HUES48 (cell line): ENCODE measurements at regions not wholly inside any gene's neighbourhood (a gene's known extent, or its start where the extent isn't known, plus 50 kb on each side); places are given as distances from the start of the nearest gene placed in this dataset.

Experiments used
- H3K27ac ChIP-seq: one replicate; pipeline ENCODE4 v1.7.0; 2013; ENCODE audit warnings: low read depth, low read length, inconsistent platforms
- H3K27me3 ChIP-seq: 2 replicates; pipeline ENCODE4 v1.6.1; 2013; ENCODE audit warnings: mild to moderate bottlenecking, low read length; ENCODE audit not compliant: control insufficient read depth, insufficient read depth
- H3K36me3 ChIP-seq: 2 replicates; pipeline ENCODE4 v1.6.1; 2013; ENCODE audit warnings: low read length; ENCODE audit not compliant: control insufficient read depth, insufficient read depth
- H3K4me1 ChIP-seq: 2 replicates; pipeline ENCODE4 v1.6.1; 2013; ENCODE audit warnings: mild to moderate bottlenecking, low read length; ENCODE audit not compliant: control insufficient read depth, insufficient read depth
- H3K4me3 ChIP-seq: 2 replicates; pipeline ENCODE4 v1.5.1; 2013; ENCODE audit warnings: mild to moderate bottlenecking, low read depth, low read length
- H3K9ac ChIP-seq: 2 replicates; pipeline ENCODE4 v1.6.1; 2013; ENCODE audit warnings: mild to moderate bottlenecking, low read depth, low read length, moderate library complexity
- H3K9me3 ChIP-seq: 2 replicates; pipeline ENCODE4 v1.6.1; 2013; ENCODE audit warnings: low read length; ENCODE audit not compliant: control insufficient read depth, insufficient read depth

DNA sequence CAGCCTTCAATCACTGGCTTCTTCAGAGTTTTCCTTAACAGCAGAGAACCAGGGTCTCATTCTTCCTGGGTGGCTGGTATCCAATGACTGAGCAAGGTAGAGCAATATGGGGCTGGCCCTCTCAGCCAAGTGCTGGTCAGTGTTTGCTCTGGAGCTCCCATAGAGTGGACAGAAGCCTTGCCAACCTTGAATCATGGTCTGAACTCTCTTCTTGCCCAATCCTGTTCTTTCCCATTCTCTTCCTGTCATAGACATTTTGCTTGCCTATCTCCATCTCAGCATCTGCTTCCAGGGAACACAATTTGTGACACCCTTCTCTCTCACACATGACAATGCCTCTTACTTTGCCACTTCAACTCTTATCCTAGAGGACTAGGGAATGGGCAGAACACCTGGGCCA, 245.6 kb upstream of the PEX5L start:
- H3K9me3 ChIP-seq, result no peaks in the 10 kb centered on the region
- H3K27me3 ChIP-seq, result no peaks in the 10 kb centered on the region
- no peak overlapping the region for H3K9ac ChIP-seq
- no peak overlapping the region for H3K27ac ChIP-seq
- H3K4me3 ChIP-seq, result no peak overlapping the region
- H3K4me1 ChIP-seq, result no peaks in the 10 kb centered on the region
- no peaks in the 10 kb centered on the region for H3K36me3 ChIP-seq

DNA sequence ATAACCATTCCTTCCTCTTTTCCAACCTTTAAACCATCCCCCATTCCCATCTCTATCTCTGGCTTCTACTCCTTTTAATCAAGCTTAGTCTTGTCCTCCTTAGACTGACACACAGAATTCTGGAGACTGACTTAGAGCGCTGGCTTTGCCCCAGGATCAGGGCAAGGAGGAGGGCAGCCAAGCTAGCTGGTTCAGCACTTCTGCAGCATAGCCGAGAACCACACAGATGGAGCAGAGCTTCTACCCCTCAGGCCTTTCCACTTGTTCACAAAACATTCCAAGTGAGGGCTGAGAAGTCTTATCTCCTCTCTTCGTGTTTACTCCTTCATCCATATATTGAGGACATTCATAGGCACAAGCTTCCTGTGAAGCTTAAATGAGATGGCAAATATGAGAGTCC, 246.5 kb upstream of the PEX5L start:
- H3K36me3 ChIP-seq, result no peaks in the 10 kb centered on the region
- H3K9ac ChIP-seq, result no peak overlapping the region
- no peaks in the 10 kb centered on the region for H3K4me1 ChIP-seq
- no peak overlapping the region for H3K4me3 ChIP-seq
- H3K9me3 ChIP-seq, result no peaks in the 10 kb centered on the region
- H3K27me3 ChIP-seq, result no peaks in the 10 kb centered on the region
- H3K27ac ChIP-seq, result no peak overlapping the region

DNA sequence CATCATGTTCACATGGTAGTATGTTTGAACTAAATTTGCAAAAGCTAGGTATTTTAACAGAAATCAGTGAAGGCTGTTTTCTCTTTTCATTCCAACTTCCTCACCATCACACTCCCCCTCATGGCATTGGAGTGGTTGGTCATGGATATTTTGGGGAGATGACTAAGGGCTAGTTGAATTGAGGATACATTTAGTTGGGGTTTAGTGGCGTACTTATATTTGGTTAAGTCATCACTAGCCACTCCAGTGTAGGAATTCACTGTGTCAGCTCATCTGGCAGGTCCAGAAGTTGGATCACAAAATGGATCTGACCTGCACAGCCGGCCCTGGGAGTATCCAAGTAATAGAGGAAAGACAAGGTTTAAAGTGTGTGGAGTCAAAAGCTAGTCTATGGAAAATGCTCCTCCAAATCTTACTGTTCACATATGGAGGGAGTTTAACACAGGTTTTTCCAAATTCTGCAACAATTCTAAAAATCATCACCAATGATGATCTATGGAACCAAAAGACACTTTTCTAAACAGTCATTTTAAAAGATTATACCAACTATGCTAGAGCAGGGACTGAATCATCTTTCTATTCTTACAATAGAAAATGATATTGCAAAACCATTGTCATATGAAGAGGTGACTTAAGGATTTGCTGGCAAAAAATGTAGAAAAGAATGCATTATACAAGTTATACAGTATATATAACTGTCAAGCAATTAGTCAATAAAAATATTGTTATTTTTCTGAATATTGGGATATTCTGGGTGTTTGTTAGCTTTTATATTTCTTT, 247.8 kb upstream of the PEX5L start:
- Histone ChIP-seq H3K9me3 (no peaks in the 10 kb centered on the region), H3K4me1 (no peaks in the 10 kb centered on the region), H3K27me3 (no peaks in the 10 kb centered on the region), H3K27ac (no peak overlapping the region), H3K36me3 (no peaks in the 10 kb centered on the region), H3K9ac (no peak overlapping the region), H3K4me3 (no peak overlapping the region)

DNA sequence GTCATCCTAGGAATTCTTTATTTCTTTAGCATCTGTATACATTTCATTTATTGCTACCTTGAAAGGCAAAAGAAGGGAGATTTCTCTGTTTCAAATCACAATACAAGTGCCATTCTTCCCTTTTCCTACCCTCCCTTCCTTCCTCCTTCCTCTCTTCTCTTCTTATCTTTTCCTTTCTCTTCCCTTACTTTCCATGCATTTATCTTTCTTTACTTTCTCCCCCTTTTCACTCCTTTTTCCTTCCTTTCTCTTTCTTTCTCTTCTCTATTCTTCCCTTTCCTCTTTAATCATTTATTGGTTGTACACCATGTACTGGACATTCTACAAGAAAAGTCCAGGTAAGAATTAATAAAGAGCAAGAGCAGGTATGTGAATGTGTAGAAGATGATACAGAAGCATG, 251.0 kb upstream of the PEX5L start:
- no peaks in the 10 kb centered on the region for H3K9me3 ChIP-seq
- no peaks in the 10 kb centered on the region for H3K4me1 ChIP-seq
- H3K36me3 ChIP-seq, result no peaks in the 10 kb centered on the region
- no peak overlapping the region for H3K4me3 ChIP-seq
- H3K9ac ChIP-seq, result no peak overlapping the region
- H3K27ac ChIP-seq, result no peak overlapping the region
- H3K27me3 ChIP-seq, result no peaks in the 10 kb centered on the region

DNA sequence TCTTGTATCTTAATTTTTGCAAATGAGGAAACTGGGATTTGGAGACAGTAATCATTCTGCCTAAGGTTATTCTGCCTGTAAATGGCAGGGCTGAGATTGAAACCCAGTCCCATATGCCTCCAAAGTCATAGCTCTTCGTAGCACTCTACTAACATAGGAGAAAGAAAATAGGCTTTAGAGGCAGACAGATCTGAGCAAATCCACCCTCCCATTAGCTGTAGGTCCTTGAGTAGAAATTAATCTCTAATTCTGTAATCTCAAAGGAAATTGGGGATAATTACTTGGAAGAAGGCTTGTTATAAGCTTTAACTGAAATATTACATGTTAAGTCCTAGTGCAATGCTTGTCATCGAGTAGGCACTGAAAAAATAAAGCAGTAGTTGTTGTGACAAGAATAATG, 252.1 kb upstream of the PEX5L start:
- Histone ChIP-seq H3K4me3 (no peak overlapping the region), H3K9me3 (no peaks in the 10 kb centered on the region), H3K36me3 (no peaks in the 10 kb centered on the region), H3K27me3 (no peaks in the 10 kb centered on the region), H3K4me1 (no peaks in the 10 kb centered on the region), H3K27ac (no peak overlapping the region), H3K9ac (no peak overlapping the region)

DNA sequence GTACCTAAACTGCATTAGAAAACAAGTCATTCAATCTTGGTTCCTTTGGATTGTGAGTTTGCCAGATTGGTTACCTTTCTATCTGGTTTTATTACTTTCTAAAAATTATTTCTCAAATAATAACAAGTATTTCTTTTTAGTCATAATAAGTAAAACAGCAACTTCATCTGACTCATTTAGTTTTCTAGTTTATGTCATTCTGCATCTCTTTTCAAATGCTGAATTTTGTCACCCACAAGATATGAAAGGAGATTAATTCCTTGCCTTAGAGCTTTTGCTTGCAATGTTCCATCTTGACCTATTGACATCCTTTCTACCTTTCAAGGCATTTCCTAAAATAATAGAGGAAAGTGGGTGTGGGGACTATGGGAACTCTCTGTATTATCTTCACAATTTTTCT, 253.6 kb upstream of the PEX5L start:
- Histone ChIP-seq H3K27me3 (no peaks in the 10 kb centered on the region), H3K9me3 (no peaks in the 10 kb centered on the region), H3K4me3 (no peak overlapping the region), H3K9ac (no peak overlapping the region), H3K36me3 (no peaks in the 10 kb centered on the region), H3K27ac (no peak overlapping the region), H3K4me1 (no peaks in the 10 kb centered on the region)

DNA sequence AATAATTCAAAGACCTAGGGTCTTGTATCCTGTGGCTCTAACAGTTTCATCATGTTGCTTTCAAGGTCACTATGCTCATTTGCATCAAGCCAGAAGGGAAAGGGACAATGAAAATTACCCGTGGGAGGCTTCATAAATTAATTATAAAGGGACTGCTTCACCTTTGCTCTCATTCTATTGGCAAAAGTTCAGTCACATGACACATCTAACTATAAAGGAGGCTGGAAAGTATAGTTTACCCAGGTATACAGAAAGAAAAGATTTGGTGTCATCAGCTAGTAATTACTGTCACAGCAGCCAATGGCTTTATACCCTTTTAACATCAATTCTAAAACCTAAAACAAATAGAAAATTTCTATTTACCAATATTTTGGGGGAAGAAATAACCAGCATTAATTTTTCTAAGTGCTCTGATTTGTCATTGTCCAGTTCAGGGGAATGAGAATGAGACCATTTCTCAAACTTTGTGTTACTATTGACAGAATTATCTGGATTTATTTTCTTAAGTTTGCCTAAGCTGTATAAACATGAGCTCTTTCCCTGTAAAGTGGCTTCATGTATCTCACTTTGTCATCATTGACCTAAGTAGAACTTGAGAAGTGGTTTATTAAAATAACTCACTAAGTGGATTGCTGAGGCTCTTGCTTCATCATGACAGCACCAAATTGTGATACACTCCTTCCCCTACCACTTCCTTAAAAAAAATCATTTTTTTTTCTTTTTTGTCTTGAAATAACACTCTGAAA, 257.7 kb upstream of the PEX5L start:
- Histone ChIP-seq H3K36me3 (no peaks in the 10 kb centered on the region), H3K9ac (no peak overlapping the region)

DNA sequence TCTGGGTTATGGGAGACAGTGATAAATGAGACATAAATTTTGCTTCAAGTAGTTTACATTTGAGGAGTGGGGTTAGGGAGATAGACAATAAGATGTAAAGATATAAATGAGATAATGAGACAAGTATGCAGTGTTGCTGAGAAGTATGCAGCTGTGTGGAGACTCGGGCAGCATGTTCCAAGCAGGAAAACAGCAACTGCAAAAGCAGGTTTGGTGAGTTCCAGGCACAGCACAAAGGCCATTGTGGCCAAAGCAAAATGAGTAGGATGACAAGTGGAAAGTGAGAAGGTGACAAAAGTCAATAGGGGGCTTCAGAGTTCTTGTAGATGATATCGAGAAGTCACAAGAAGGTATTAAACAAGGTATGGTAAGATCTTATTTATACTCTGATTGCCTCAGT, 259.1 kb upstream of the PEX5L start:
- H3K36me3 ChIP-seq, result no peaks in the 10 kb centered on the region
- no peak overlapping the region for H3K27ac ChIP-seq
- H3K4me1 ChIP-seq, result no peaks in the 10 kb centered on the region
- H3K27me3 ChIP-seq, result no peaks in the 10 kb centered on the region
- no peak overlapping the region for H3K9ac ChIP-seq
- no peak overlapping the region for H3K4me3 ChIP-seq
- H3K9me3 ChIP-seq, result no peaks in the 10 kb centered on the region

More for the DNA sequence above, 257.7 kb upstream of the PEX5L start:
- Histone ChIP-seq H3K4me3 (no peak overlapping the region), H3K27me3 (no peaks in the 10 kb centered on the region), H3K4me1 (no peaks in the 10 kb centered on the region), H3K9me3 (no peaks in the 10 kb centered on the region), H3K27ac (no peak overlapping the region)

DNA sequence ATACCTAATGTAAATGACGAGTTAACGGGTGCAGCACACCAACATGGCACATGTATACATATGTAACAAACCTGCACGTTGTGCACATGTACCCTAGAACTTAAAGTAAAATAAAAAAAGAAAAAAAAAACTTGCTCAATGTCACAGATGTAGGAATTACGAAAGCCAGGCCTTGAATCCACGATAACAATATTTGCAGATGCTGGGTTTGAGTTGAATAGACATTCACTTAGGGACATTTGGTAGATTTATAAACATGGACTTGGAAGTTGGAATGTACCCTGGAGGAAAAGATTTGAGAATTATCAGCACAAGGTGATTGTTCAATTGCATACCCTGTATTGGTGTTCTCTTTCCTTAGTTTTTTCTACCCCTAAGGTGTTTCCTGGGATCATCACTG, 260.2 kb upstream of the PEX5L start:
- Histone ChIP-seq H3K27ac (no peak overlapping the region), H3K9ac (no peak overlapping the region), H3K4me1 (no peaks in the 10 kb centered on the region), H3K4me3 (no peak overlapping the region), H3K27me3 (no peaks in the 10 kb centered on the region), H3K36me3 (no peaks in the 10 kb centered on the region), H3K9me3 (no peaks in the 10 kb centered on the region)

DNA sequence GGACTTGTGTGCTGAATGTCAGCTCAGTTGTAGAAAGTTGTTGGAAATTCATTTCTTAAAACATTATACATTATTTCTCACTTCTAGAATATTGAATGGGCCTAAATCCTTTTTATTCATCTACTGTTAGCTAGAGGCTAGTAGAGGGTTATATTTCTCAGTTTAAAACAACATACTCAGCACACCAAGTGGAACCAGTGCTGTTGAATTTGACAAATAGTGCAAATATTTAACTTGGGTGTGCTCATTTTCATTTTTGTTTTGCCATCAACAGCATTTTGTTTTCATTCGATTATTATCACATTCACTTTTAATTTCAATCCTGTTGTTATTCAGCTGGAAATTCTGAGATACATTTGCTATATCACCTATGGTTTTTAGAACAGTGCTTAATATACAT, 269.4 kb upstream of the PEX5L start:
- no peak overlapping the region for H3K9ac ChIP-seq
- no peaks in the 10 kb centered on the region for H3K9me3 ChIP-seq
- no peaks in the 10 kb centered on the region for H3K36me3 ChIP-seq
- no peak overlapping the region for H3K27ac ChIP-seq
- no peaks in the 10 kb centered on the region for H3K4me1 ChIP-seq
- H3K4me3 ChIP-seq, result no peak overlapping the region
- no peaks in the 10 kb centered on the region for H3K27me3 ChIP-seq

DNA sequence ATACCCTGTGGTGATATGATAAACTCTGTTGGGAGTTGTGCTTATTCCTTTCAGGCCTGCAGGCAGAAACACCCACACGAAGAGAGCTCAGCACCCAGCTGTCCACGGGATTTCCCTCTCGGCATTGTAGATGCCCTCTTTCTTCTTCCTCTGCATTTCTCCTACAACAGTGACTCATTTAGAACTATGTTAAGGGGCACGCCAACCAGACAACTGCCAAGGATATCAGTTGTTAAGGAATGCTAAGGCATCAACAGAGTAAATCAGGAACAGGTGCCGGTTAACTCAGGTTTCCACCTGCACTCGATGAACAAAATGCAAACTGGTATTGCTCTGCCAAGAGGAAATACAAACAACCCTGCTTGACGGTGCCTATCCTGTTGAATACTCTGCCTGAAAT, 270.0 kb upstream of the PEX5L start:
- Histone ChIP-seq H3K36me3 (no peaks in the 10 kb centered on the region), H3K9me3 (no peaks in the 10 kb centered on the region), H3K4me1 (no peaks in the 10 kb centered on the region), H3K27ac (no peak overlapping the region), H3K27me3 (no peaks in the 10 kb centered on the region), H3K9ac (no peak overlapping the region), H3K4me3 (no peak overlapping the region)
